SK-N-SH (cell line): ENCODE measurements at regions not wholly inside any gene's neighbourhood (a gene's known extent, or its start where the extent isn't known, plus 50 kb on each side); places are given as distances from the start of the nearest gene placed in this dataset.

Experiments
- CTCF ChIP-seq: fragments of 200-600 bp; sonication (generic); IDR thresholded peaks from 2 replicates; pipeline ENCODE4 v1.6.1; 2017; ENCODE audit warnings: antibody characterized with exemption, mild to moderate bottlenecking, moderate library complexity
- EP300 ChIP-seq, 2 experiments: IDR thresholded peaks; 2 replicates each; pipeline versions ENCODE4 v1.4.0 to v1.6.1; 2012; ENCODE audit warnings: borderline replicate concordance in 1 of 2, low read depth in 1 of 2, low read length in 1 of 2
- FOSL2 ChIP-seq: IDR thresholded peaks from 2 replicates; pipeline ENCODE4 v1.4.0; 2012; ENCODE audit warnings: low read depth, mild to moderate bottlenecking, moderate library complexity, borderline replicate concordance
- FOXM1 ChIP-seq: IDR thresholded peaks from 2 replicates; pipeline ENCODE4 v1.4.0; 2012; ENCODE audit warnings: low read depth, mild to moderate bottlenecking
- GATA2 ChIP-seq: sonication (generic); formaldehyde crosslinking; IDR thresholded peaks from 2 replicates; pipeline ENCODE4 v1.5.0; 2020; ENCODE audit warnings: mild to moderate bottlenecking, missing genetic modification reagents
- POLR2AphosphoS5 ChIP-seq: IDR thresholded peaks from 2 replicates; pipeline ENCODE4 v1.6.1; 2012; ENCODE audit warnings: low read depth, low read length
- REST ChIP-seq: IDR thresholded peaks from 2 replicates; pipeline ENCODE4 v1.6.1; 2012; ENCODE audit warnings: mild to moderate bottlenecking, low read depth, low read length, moderate library complexity
- SIN3A ChIP-seq: IDR thresholded peaks from 2 replicates; pipeline ENCODE4 v1.6.1; 2012; ENCODE audit warnings: low read depth, mild to moderate bottlenecking, low read length, moderate library complexity, borderline replicate concordance
- SMC3 ChIP-seq: IDR thresholded peaks from 2 replicates; pipeline ENCODE4 v1.6.1; 2012; ENCODE audit warnings: low read depth, low read length, improper control_type of control experiment
- TF ChIP-seq, protein P1 (sequence below): fragments of 150-350 bp; IDR thresholded peaks from 2 replicates; pipeline ENCODE4 v1.6.1; 2017; ENCODE audit warnings: antibody characterized with exemption, low read length, low read depth, borderline replicate concordance

GRCh38 chrX:99494668-99495067, 915.4 kb downstream of the PCDH19 start:
- TF ChIP-seq CTCF, result no peak
- no peak for TF ChIP-seq FOXM1
- TF ChIP-seq, protein P1, sequence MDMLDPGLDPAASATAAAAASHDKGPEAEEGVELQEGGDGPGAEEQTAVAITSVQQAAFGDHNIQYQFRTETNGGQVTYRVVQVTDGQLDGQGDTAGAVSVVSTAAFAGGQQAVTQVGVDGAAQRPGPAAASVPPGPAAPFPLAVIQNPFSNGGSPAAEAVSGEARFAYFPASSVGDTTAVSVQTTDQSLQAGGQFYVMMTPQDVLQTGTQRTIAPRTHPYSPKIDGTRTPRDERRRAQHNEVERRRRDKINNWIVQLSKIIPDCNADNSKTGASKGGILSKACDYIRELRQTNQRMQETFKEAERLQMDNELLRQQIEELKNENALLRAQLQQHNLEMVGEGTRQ, result no peak
- no peak for TF ChIP-seq POLR2AphosphoS5
- TF ChIP-seq SIN3A, result no peak
- no peak for TF ChIP-seq SMC3
- no peak for TF ChIP-seq GATA2 (CRISPR knock-in tag)
- no peak for TF ChIP-seq EP300 (IDR thresholded peaks at IDR 0.05; ENCODE audit: borderline replicate concordance in 1 of 2, low read depth in 1 of 2, low read length in 1 of 2)
- no peak for TF ChIP-seq FOSL2
- no peak for TF ChIP-seq REST
